Suprapubic skin (tissue), 4 donors: ENCODE measurements at regions not wholly inside any gene's neighbourhood (a gene's known extent, or its start where the extent isn't known, plus 50 kb on each side); places are given as distances from the start of the nearest gene placed in this dataset.

ENCODE experiments used
- DNase-seq, 2 donors: peaks; one replicate each; pipeline ENCODE4 v3.0.0-alpha.2; 2019; ENCODE audit warnings: low spot score in 2 of 2
- H3K27ac ChIP-seq: fragments of 200-600 bp; sonication (generic); one replicate; pipeline ENCODE4 v1.5.1; 2019
- H3K27me3 ChIP-seq: fragments of 200-600 bp; sonication (generic); one replicate; pipeline ENCODE4 v1.5.1; 2019
- H3K36me3 ChIP-seq: fragments of 200-600 bp; sonication (generic); one replicate; pipeline ENCODE4 v1.5.1; 2019
- H3K4me1 ChIP-seq: fragments of 200-600 bp; sonication (generic); one replicate; pipeline ENCODE4 v1.5.1; 2019
- H3K4me3 ChIP-seq: fragments of 200-600 bp; sonication (generic); one replicate; pipeline ENCODE4 v1.5.1; 2019; ENCODE audit warnings: mild to moderate bottlenecking
- H3K9me3 ChIP-seq: fragments of 200-600 bp; sonication (generic); one replicate; pipeline ENCODE4 v1.5.1; 2019
- CTCF ChIP-seq, 2 donors: fragments of 200-600 bp in 1 of 2; fragments of 450-650 bp in 1 of 2; sonication (generic) in 1 of 2; IDR thresholded peaks; one replicate each; pipeline ENCODE4 v1.5.1; 2016 to 2019; ENCODE audit warnings: antibody characterized with exemption in 2 of 2, mild to moderate bottlenecking in 1 of 2, moderate library complexity in 1 of 2
- EP300 ChIP-seq: sonication (generic); formaldehyde crosslinking; IDR thresholded peaks from one replicate; pipeline ENCODE4 v1.6.1; 2017; ENCODE audit warnings: antibody characterized with exemption
- POLR2A ChIP-seq, 2 donors: fragments of 450-650 bp; IDR thresholded peaks; one replicate each; pipeline ENCODE4 v1.6.1; 2017; ENCODE audit warnings: antibody characterized with exemption in 2 of 2, mild to moderate bottlenecking in 2 of 2, moderate library complexity in 2 of 2
- POLR2AphosphoS5 ChIP-seq, 3 donors: sonication (generic); formaldehyde crosslinking; IDR thresholded peaks; one replicate each; pipeline ENCODE4 v1.6.1; 2017; ENCODE audit warnings: antibody characterized with exemption in 3 of 3
- WGBS: methylation state at CpG from one replicate; pipeline ENCODE4 v1.1.5; 2018; 5-methylcytosine and 5-hydroxymethylcytosine counted together

GRCh38 chr10:53570221-53570620, 797.6 kb upstream of the MBL2 start:
- Histone ChIP-seq H3K27me3 (no peaks in the 10 kb centered on the region), H3K27ac (no peak overlapping the region), H3K9me3 (no peaks in the 10 kb centered on the region), H3K4me1 (no peaks in the 10 kb centered on the region), H3K36me3 (no peaks in the 10 kb centered on the region), H3K4me3 (no peak overlapping the region)
- TF ChIP-seq POLR2AphosphoS5 (IDR thresholded peaks at IDR 0.05) (no peak), CTCF (IDR thresholded peaks at IDR 0.05) (no peak), EP300 (no peak), POLR2A (IDR thresholded peaks at IDR 0.05) (no peak)
- no peak for DNase-seq

GRCh38 chr10:53569455-53569854, 796.9 kb upstream of the MBL2 start:
- Histone ChIP-seq H3K27me3 (no peaks in the 10 kb centered on the region), H3K27ac (no peak overlapping the region), H3K9me3 (no peaks in the 10 kb centered on the region), H3K4me1 (no peaks in the 10 kb centered on the region), H3K36me3 (no peaks in the 10 kb centered on the region), H3K4me3 (no peak overlapping the region)
- DNase-seq = no peak
- TF ChIP-seq POLR2AphosphoS5 (IDR thresholded peaks at IDR 0.05) = no peak
- TF ChIP-seq EP300 = no peak
- TF ChIP-seq POLR2A (IDR thresholded peaks at IDR 0.05) = no peak
- WGBS = 61% methylated on average over 3 of the region's 3 CpGs

GRCh38 chr10:53548664-53549063, 776.1 kb upstream of the MBL2 start:
- Histone ChIP-seq H3K27me3 (no peaks in the 10 kb centered on the region), H3K36me3 (no peaks in the 10 kb centered on the region), H3K4me1 (no peaks in the 10 kb centered on the region), H3K9me3 (no peaks in the 10 kb centered on the region), H3K4me3 (no peak overlapping the region), H3K27ac (no peak overlapping the region)
- TF ChIP-seq POLR2A (IDR thresholded peaks at IDR 0.05) (no peak), EP300 (no peak), POLR2AphosphoS5 (IDR thresholded peaks at IDR 0.05) (no peak), CTCF (IDR thresholded peaks at IDR 0.05) (no peak)
- DNase-seq = no peak
- WGBS = 94% methylated on average over 1 of the region's 1 CpG

GRCh38 chr10:53547364-53547763, 774.8 kb upstream of the MBL2 start:
- 98% methylated on average over 1 of the region's 1 CpG for WGBS
- TF ChIP-seq POLR2AphosphoS5 (IDR thresholded peaks at IDR 0.05) = no peak
- TF ChIP-seq CTCF (IDR thresholded peaks at IDR 0.05) = no peak
- TF ChIP-seq POLR2A (IDR thresholded peaks at IDR 0.05) = no peak
- TF ChIP-seq EP300 = no peak
- H3K36me3 ChIP-seq = no peaks in the 10 kb centered on the region
- no peaks in the 10 kb centered on the region for H3K9me3 ChIP-seq
- DNase-seq = no peak
- no peak overlapping the region for H3K4me3 ChIP-seq
- no peak overlapping the region for H3K27ac ChIP-seq
- no peaks in the 10 kb centered on the region for H3K4me1 ChIP-seq
- H3K27me3 ChIP-seq = no peaks in the 10 kb centered on the region

GRCh38 chr10:53543410-53543809, 770.8 kb upstream of the MBL2 start:
- Histone ChIP-seq H3K36me3 (no peaks in the 10 kb centered on the region), H3K9me3 (no peaks in the 10 kb centered on the region), H3K27me3 (no peaks in the 10 kb centered on the region), H3K4me3 (no peak overlapping the region), H3K27ac (no peak overlapping the region), H3K4me1 (no peaks in the 10 kb centered on the region)
- DNase-seq = no peak
- TF ChIP-seq EP300 = no peak
- 75% methylated on average over 2 of the region's 2 CpGs for WGBS

GRCh38 chr10:53537508-53537907, 764.9 kb upstream of the MBL2 start:
- H3K4me3 ChIP-seq = no peak overlapping the region
- H3K4me1 ChIP-seq = no peaks in the 10 kb centered on the region
- no peaks in the 10 kb centered on the region for H3K27me3 ChIP-seq
- H3K36me3 ChIP-seq = no peaks in the 10 kb centered on the region
- no peak overlapping the region for H3K27ac ChIP-seq
- no peak for DNase-seq
- TF ChIP-seq POLR2A (IDR thresholded peaks at IDR 0.05) (no peak), CTCF (IDR thresholded peaks at IDR 0.05) (no peak), EP300 (no peak), POLR2AphosphoS5 (IDR thresholded peaks at IDR 0.05) (no peak)
- no peaks in the 10 kb centered on the region for H3K9me3 ChIP-seq
